GM23338 (cell line): ENCODE measurements at regions not wholly inside any gene's neighbourhood (a gene's known extent, or its start where the extent isn't known, plus 50 kb on each side); places are given as distances from the start of the nearest gene placed in this dataset.

Experiments
- ATAC-seq: fragments of 200-7000 bp; cut with Tn5 transposase; 3 replicates; pipeline ENCODE4 v1.9.1; 2020
- DNase-seq: peaks from one replicate; pipeline ENCODE4 v3.0.0-alpha.2; 2015; ENCODE audit warnings: low spot score
- H2AFZ ChIP-seq: fragments of 200-600 bp; sonication (generic); 2 replicates; pipeline ENCODE4 v1.8.0; 2016; ENCODE audit warnings: antibody characterized with exemption, mild to moderate bottlenecking, moderate library complexity
- H3F3A ChIP-seq: fragments of 200-600 bp; sonication (generic); replicated peaks from 2 replicates; pipeline ENCODE4 v1.8.0; 2017; ENCODE audit warnings: antibody characterized with exemption, mixed run types, low read depth
- H3K27ac ChIP-seq: fragments of 200-600 bp; sonication (generic); 2 replicates; pipeline ENCODE4 v1.6.1; 2016; ENCODE audit warnings: low read depth
- H3K27me3 ChIP-seq: fragments of 200-600 bp; sonication (generic); 2 replicates; pipeline ENCODE4 v1.8.0; 2016; ENCODE audit warnings: mild to moderate bottlenecking, mixed run types, moderate library complexity; ENCODE audit not compliant: insufficient read depth
- H3K36me3 ChIP-seq: fragments of 200-600 bp; sonication (generic); 2 replicates; pipeline ENCODE4 v1.8.0; 2016; ENCODE audit warnings: mild to moderate bottlenecking; ENCODE audit not compliant: insufficient read depth
- H3K4me1 ChIP-seq: fragments of 200-600 bp; sonication (generic); 2 replicates; pipeline ENCODE4 v1.8.0; 2016; ENCODE audit warnings: mild to moderate bottlenecking, moderate library complexity; ENCODE audit not compliant: insufficient read depth
- H3K4me2 ChIP-seq: fragments of 200-600 bp; sonication (generic); 2 replicates; pipeline ENCODE4 v1.7.1; 2017; ENCODE audit warnings: mixed run types
- H3K4me3 ChIP-seq: fragments of 200-600 bp; sonication (generic); 2 replicates; pipeline ENCODE4 v1.6.1; 2016; ENCODE audit warnings: mixed run types
- H3K79me2 ChIP-seq: fragments of 200-600 bp; sonication (generic); replicated peaks from 2 replicates; pipeline ENCODE4 v1.8.0; 2017; ENCODE audit warnings: mild to moderate bottlenecking; ENCODE audit not compliant: insufficient read depth
- H3K9me2 ChIP-seq: fragments of 200-600 bp; sonication (generic); 2 replicates; pipeline ENCODE4 v1.8.0; 2017; ENCODE audit not compliant: insufficient read depth
- H4K20me1 ChIP-seq: fragments of 200-600 bp; sonication (generic); replicated peaks from 2 replicates; pipeline ENCODE4 v1.8.0; 2017; ENCODE audit warnings: mild to moderate bottlenecking; ENCODE audit not compliant: insufficient read depth
- H3K27ac Mint-ChIP-seq: 2 replicates; pipeline ENCODE4 v1.8.0; 2020; ENCODE audit warnings: inconsistent platforms, mild to moderate bottlenecking, moderate library complexity, mixed read lengths
- H3K27me3 Mint-ChIP-seq: 3 replicates; pipeline ENCODE4 v1.8.0; 2022; ENCODE audit warnings: low read depth, mild to moderate bottlenecking, moderate library complexity, mixed read lengths, inconsistent platforms; ENCODE audit not compliant: insufficient read depth, poor library complexity
- H3K36me3 Mint-ChIP-seq: 3 replicates; pipeline ENCODE4 v1.8.0; 2021; ENCODE audit warnings: low read depth, mild to moderate bottlenecking, inconsistent platforms, moderate library complexity, mixed read lengths
- H3K4me1 Mint-ChIP-seq: 3 replicates; pipeline ENCODE4 v1.8.0; 2020; ENCODE audit warnings: mild to moderate bottlenecking, inconsistent platforms, mixed read lengths
- H3K4me3 Mint-ChIP-seq: 3 replicates; pipeline ENCODE4 v1.8.0; 2021; ENCODE audit warnings: moderate library complexity, mild to moderate bottlenecking, inconsistent platforms, mixed read lengths
- H3K9me3 Mint-ChIP-seq: 3 replicates; pipeline ENCODE4 v1.8.0; 2020; ENCODE audit warnings: moderate library complexity, mild to moderate bottlenecking, inconsistent platforms, mixed read lengths
- CTCF ChIP-seq, 2 experiments: fragments of 200-600 bp in 1 of 2; sonication (generic) in 1 of 2; conservative IDR thresholded peaks; 2 replicates each; pipeline versions ENCODE4 v1.5.1 to v1.6.1; 2016 to 2017; ENCODE audit warnings: antibody characterized with exemption in 2 of 2, low read depth in 2 of 2, mild to moderate bottlenecking in 2 of 2, moderate library complexity in 1 of 2
- EZH2phosphoT487 ChIP-seq: fragments of 200-600 bp; sonication (generic); IDR thresholded peaks from one replicate; pipeline ENCODE4 v1.8.1; 2018; ENCODE audit warnings: antibody characterized with exemption; ENCODE audit not compliant: unreplicated experiment
- ZNF114 ChIP-seq: fragments of 250-450 bp; sonication (Bioruptor Pico); IDR thresholded peaks from 2 replicates; pipeline ENCODE4 v1.5.0; 2020; ENCODE audit warnings: mild to moderate bottlenecking, moderate library complexity
- ZNF462 ChIP-seq: fragments of 250-450 bp; sonication (Bioruptor Pico); IDR thresholded peaks from 2 replicates; pipeline ENCODE4 v1.5.0; 2020; ENCODE audit warnings: mild to moderate bottlenecking, moderate library complexity

- Histone ChIP-seq H3K27ac (no peak overlapping the region), H2AFZ (no peak overlapping the region), H4K20me1 (no peaks in the 10 kb centered on the region), H3K4me3 (no peak overlapping the region), H3F3A (no peaks in the 10 kb centered on the region), H3K27me3 (no peaks in the 10 kb centered on the region; the same call in 1 of the 2 replicates), H3K4me1 (peaks cover 8% of the 10 kb centered on the region; the same call in 1 of the 2 replicates), H3K79me2 (no peaks in the 10 kb centered on the region), H3K36me3 (no peaks in the 10 kb centered on the region), H3K4me2 (no peak overlapping the region), H3K9me2 (no peaks in the 10 kb centered on the region)
- no peak for ATAC-seq
- Mint-ChIP-seq H3K27ac (no peak overlapping the region), H3K27me3 (no peaks in the 10 kb centered on the region), H3K36me3 (peaks cover 3% of the 10 kb centered on the region), H3K4me1 (peaks cover 17% of the 10 kb centered on the region), H3K9me3 (peaks cover 4% of the 10 kb centered on the region; the same call in 2 of the 3 replicates), H3K4me3 (no peak overlapping the region)
- TF ChIP-seq EZH2phosphoT487 (no peak), CTCF (conservative IDR thresholded peaks at IDR 0.05; ENCODE audit: low read depth in 2 of 2) (no peak)
- no peak for DNase-seq
These were observed 179.9 kb upstream of the HS6ST1 start for GRCh38 chr2:128498589-128498988.

GRCh38 chr2:128499367-128500137, 180.9 kb upstream of the HS6ST1 start:
- Mint-ChIP-seq H3K27ac (no peak overlapping the region), H3K27me3 (no peaks in the 10 kb centered on the region), H3K4me1 (peaks cover 8% of the 10 kb centered on the region), H3K4me3 (no peak overlapping the region), H3K36me3 (no peaks in the 10 kb centered on the region; the same call in 2 of the 3 replicates), H3K9me3 (no peaks in the 10 kb centered on the region; the same call in 2 of the 3 replicates)
- Histone ChIP-seq H3K79me2 (no peaks in the 10 kb centered on the region), H3K36me3 (no peaks in the 10 kb centered on the region), H3K9me2 (no peaks in the 10 kb centered on the region), H2AFZ (no peak overlapping the region), H3K4me3 (no peak overlapping the region), H3K27me3 (no peaks in the 10 kb centered on the region), H3F3A (no peaks in the 10 kb centered on the region), H3K4me2 (no peak overlapping the region), H3K27ac (no peak overlapping the region), H4K20me1 (no peaks in the 10 kb centered on the region), H3K4me1 (0 out of 2 replicates have a peak, but pooled peaks cover 1% of the 10 kb centered on the region)
- ATAC-seq (no peak), DNase-seq (no peak)
- TF ChIP-seq EZH2phosphoT487 = no peak
- no peak for TF ChIP-seq ZNF462
- no peak for TF ChIP-seq ZNF114 (CRISPR knock-in tag)
